ENCODE measurements at regions not wholly inside any gene's neighbourhood (a gene's known extent, or its start where the extent isn't known, plus 50 kb on each side); places are given as distances from the start of the nearest gene placed in this dataset.

- intact Hi-C loops (cut with DNase I): no loop called here
- DNase-seq: no peak
- H3K4me3 ChIP-seq (ENCODE audit: low read length in 3 of 3): no peak overlapping the region
- peak overlapping the region in 2 of 3 donors; percentile 17 to 55 for H3K9ac ChIP-seq (ENCODE audit: low read length in 3 of 3)
- H3K4me1 ChIP-seq (ENCODE audit: control insufficient read depth in 2 of 3, insufficient read depth in 2 of 3, low read depth in 1 of 3, low read length in 3 of 3): no peaks in the 10 kb centered on the region
- no peak for TF ChIP-seq CTCF (IDR thresholded peaks at IDR 0.05; ENCODE audit: borderline replicate concordance, extremely low read depth, insufficient read depth)
- no peaks in the 10 kb centered on the region for H3K27me3 ChIP-seq (ENCODE audit: control insufficient read depth, insufficient read depth, low read length)
- H3K9me3 ChIP-seq (ENCODE audit: control insufficient read depth in 2 of 3, insufficient read depth in 1 of 3, low read length in 3 of 3): no peaks in the 10 kb centered on the region
- no peak overlapping the region for H3K27ac ChIP-seq (ENCODE audit: low read depth in 2 of 2, low read length in 2 of 2)
- no peak for FAIRE-seq
- no peaks in the 10 kb centered on the region for H3K36me3 ChIP-seq (ENCODE audit: control insufficient read depth in 2 of 3, insufficient read depth in 3 of 3, low read length in 3 of 3)
Measured at GRCh38 chr16:51759999-51760398, 608.9 kb upstream of the SALL1 start.

- H3K9ac ChIP-seq (ENCODE audit: low read length in 3 of 3): peak overlapping the region in 1 of 3 donors; percentile 55
- intact Hi-C loops (cut with DNase I): no loop called here
- no peaks in the 10 kb centered on the region for H3K27me3 ChIP-seq (ENCODE audit: control insufficient read depth, insufficient read depth, low read length)
- no peak overlapping the region for H3K4me3 ChIP-seq (ENCODE audit: low read length in 3 of 3)
- no peak for TF ChIP-seq CTCF (IDR thresholded peaks at IDR 0.05; ENCODE audit: borderline replicate concordance, extremely low read depth, insufficient read depth)
- no peaks in the 10 kb centered on the region for H3K9me3 ChIP-seq (ENCODE audit: control insufficient read depth in 2 of 3, insufficient read depth in 1 of 3, low read length in 3 of 3)
- peak overlapping the region in 1 of 2 donors; percentile 34 for H3K27ac ChIP-seq (ENCODE audit: low read depth in 2 of 2, low read length in 2 of 2)
- H3K36me3 ChIP-seq (ENCODE audit: control insufficient read depth in 2 of 3, insufficient read depth in 3 of 3, low read length in 3 of 3): no peaks in the 10 kb centered on the region
- DNase-seq (no peak), FAIRE-seq (no peak)
- H3K4me1 ChIP-seq (ENCODE audit: control insufficient read depth in 2 of 3, insufficient read depth in 2 of 3, low read depth in 1 of 3, low read length in 3 of 3): no peaks in the 10 kb centered on the region
Measured at GRCh38 chr16:51759329-51759728, 608.3 kb upstream of the SALL1 start.

GRCh38 chr16:51757921-51758479 lies 606.9 kb upstream of the SALL1 start:
- Histone ChIP-seq H3K27me3 (ENCODE audit: control insufficient read depth, insufficient read depth, low read length) (no peaks in the 10 kb centered on the region), H3K4me3 (ENCODE audit: low read length in 3 of 3) (no peak overlapping the region), H3K9ac (ENCODE audit: low read length in 3 of 3) (no peak overlapping the region), H3K4me1 (ENCODE audit: control insufficient read depth in 2 of 3, insufficient read depth in 2 of 3, low read depth in 1 of 3, low read length in 3 of 3) (no peaks in the 10 kb centered on the region), H3K36me3 (ENCODE audit: control insufficient read depth in 2 of 3, insufficient read depth in 3 of 3, low read length in 3 of 3) (no peaks in the 10 kb centered on the region), H3K9me3 (ENCODE audit: control insufficient read depth in 2 of 3, insufficient read depth in 1 of 3, low read length in 3 of 3) (no peaks in the 10 kb centered on the region), H3K27ac (ENCODE audit: low read depth in 2 of 2, low read length in 2 of 2) (no peak overlapping the region)
- intact Hi-C loops (cut with DNase I): no loop called here
- FAIRE-seq (no peak), DNase-seq (no peak)
- no peak for TF ChIP-seq CTCF (IDR thresholded peaks at IDR 0.05; ENCODE audit: borderline replicate concordance, extremely low read depth, insufficient read depth)

- Histone ChIP-seq H3K27ac (ENCODE audit: low read depth in 2 of 2, low read length in 2 of 2) (no peak overlapping the region), H3K4me1 (ENCODE audit: control insufficient read depth in 2 of 3, insufficient read depth in 2 of 3, low read depth in 1 of 3, low read length in 3 of 3) (no peaks in the 10 kb centered on the region), H3K36me3 (ENCODE audit: control insufficient read depth in 2 of 3, insufficient read depth in 3 of 3, low read length in 3 of 3) (no peaks in the 10 kb centered on the region), H3K27me3 (ENCODE audit: control insufficient read depth, insufficient read depth, low read length) (no peaks in the 10 kb centered on the region), H3K4me3 (ENCODE audit: low read length in 3 of 3) (no peak overlapping the region), H3K9ac (ENCODE audit: low read length in 3 of 3) (no peak overlapping the region), H3K9me3 (ENCODE audit: control insufficient read depth in 2 of 3, insufficient read depth in 1 of 3, low read length in 3 of 3) (no peaks in the 10 kb centered on the region)
- DNase-seq (no peak), FAIRE-seq (no peak)
- TF ChIP-seq CTCF (IDR thresholded peaks at IDR 0.05; ENCODE audit: borderline replicate concordance, extremely low read depth, insufficient read depth): no peak
- intact Hi-C loops (cut with DNase I): no loop called here
Measured at GRCh38 chr16:51757505-51757904, 606.4 kb upstream of the SALL1 start.
